Activated naive CD4-positive, alpha-beta T cell treated with Interleukin-2 at 50 U/mL for 16 hours (primary cell): ENCODE measurements at regions not wholly inside any gene's neighbourhood (a gene's known extent, or its start where the extent isn't known, plus 50 kb on each side); places are given as distances from the start of the nearest gene placed in this dataset.
"Not testable (repeated sequence)": the region's sequence is repeated elsewhere in the genome, so short reads cannot be mapped to it uniquely, and the experiment has no call there.

Source experiments
- DNase-seq: peaks from one replicate; pipeline ENCODE4 v3.0.0-alpha.2; 2020

DNA sequence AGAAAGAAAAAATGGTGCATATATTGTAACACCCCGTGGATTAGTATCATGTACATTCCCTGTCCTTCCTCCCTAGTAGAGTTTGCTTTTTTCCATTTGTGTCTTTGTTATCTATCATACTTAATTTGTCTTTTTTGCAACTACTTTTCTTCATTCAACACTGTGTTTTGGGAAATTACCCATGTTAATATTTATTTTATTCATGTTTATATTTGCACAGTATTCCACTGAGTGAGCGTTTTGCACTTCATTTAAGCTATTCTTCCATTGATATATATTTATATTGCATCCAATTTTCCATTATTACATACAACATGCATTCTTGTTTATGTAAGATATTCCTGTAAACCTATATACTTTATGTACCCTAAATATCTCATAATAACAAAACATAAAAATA lies 57.6 kb upstream of the FAM171A1 start:
- DNase-seq: no peak

DNA sequence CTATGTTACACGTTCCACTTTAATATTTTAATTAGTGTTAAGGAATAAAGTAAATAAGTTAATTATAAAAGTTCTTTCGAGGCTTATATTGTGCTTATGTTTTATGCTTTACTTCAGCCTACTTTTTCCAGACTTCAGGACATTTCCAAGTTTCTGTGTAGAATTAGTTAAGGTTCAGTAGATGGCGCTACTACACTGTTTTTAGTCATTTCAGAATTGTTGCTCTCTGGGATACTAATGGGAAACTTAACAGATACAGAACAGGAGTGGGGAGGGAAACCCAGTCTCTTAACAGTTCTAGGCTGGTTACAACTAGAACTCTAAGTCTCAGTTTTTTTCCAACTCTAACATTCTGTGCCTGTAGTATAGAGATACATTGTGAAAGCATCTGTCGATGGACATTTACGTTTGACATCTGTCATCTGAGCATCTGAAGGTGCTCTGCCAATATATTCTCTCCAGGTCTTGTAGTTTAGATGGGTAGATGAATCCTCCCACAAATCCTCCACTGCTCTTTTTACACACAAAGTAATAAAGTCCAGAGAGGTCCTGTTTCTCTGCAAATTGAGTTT lies 56.8 kb upstream of the FAM171A1 start:
- no peak for DNase-seq

DNA sequence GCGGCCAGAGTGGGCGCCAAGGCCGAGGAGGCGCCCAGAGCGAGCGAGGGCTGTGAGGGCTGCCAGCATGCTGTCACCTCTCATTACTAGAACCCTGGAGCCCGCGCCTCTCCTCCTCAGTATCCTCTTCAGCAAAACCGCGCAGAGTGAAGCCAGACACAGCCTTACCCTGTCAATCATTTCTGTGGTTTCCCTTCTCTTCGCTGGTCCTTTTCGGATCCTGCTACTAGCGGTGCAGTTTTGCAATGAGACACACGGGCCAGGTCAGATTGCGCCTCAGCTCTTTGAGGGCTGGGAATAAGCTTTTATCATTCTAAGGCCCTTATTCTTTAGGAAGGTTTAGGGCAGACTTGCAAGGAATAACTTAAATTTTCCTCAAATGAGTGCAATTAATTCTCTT lies 55.5 kb upstream of the FAM171A1 start:
- DNase-seq: no peak

DNA sequence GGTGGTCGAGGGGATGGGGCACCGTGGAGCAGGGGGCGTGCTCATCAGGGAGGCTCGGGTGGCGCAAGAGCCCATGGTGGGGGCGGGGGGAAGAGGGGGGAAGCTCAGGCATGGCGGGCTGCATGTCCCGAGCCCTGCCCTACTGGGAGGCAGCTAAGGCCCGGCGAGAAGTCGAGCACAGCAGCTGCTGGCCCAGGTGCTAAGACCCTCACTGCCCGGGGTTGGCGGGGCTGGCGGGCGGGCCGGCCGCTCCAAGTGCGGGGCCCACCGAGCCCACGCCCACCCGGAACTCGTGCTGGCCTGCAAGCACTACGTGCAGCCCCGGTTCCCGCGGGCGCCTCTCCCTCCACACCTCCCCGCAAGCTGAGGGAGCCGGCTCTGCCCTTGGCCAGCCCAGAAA lies 55.0 kb upstream of the FAM171A1 start:
- no peak for DNase-seq

DNA sequence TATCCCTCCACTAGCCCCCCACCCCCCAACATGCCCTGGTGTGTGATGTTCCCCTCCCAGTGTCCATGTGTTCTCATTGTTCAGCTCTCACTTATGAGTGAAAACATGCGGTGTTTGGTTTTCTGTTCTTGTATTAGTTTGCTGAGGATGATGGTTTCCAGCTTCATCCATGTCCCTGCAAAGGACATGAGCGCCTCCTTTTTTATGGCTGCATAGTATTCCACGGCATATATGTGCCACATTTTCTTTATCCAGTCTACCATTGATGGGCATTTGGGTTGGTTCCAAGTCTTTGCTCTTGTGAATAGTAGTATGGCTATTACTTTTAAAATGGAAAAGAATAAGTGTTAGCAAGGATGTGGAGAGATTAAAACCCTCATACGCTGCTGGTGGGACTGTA lies 50.8 kb upstream of the FAM171A1 start:
- not testable (repeated sequence) for DNase-seq
